Type B pancreatic cell (in vitro differentiated cells): ENCODE measurements at regions not wholly inside any gene's neighbourhood (a gene's known extent, or its start where the extent isn't known, plus 50 kb on each side); places are given as distances from the start of the nearest gene placed in this dataset.

Source experiments
- DNase-seq: peaks from one replicate; pipeline ENCODE4 v3.0.0; 2021; ENCODE audit warnings: mixed read lengths; ENCODE audit not compliant: unreplicated experiment; ENCODE audit errors: extremely low spot score
- H3K27ac Mint-ChIP-seq: 2 replicates; pipeline ENCODE4 v1.8.0; 2021; ENCODE audit warnings: mild to moderate bottlenecking, mixed read lengths
- H3K27me3 Mint-ChIP-seq: 2 replicates; pipeline ENCODE4 v1.8.0; 2021; ENCODE audit warnings: mixed read lengths
- H3K36me3 Mint-ChIP-seq: 2 replicates; pipeline ENCODE4 v1.8.0; 2021; ENCODE audit warnings: mixed read lengths
- H3K4me1 Mint-ChIP-seq: one replicate; pipeline ENCODE4 v1.8.0; 2021; ENCODE audit warnings: mixed read lengths; ENCODE audit not compliant: unreplicated experiment
- H3K4me3 Mint-ChIP-seq: 2 replicates; pipeline ENCODE4 v1.8.0; 2021; ENCODE audit warnings: mild to moderate bottlenecking, mixed read lengths
- H3K9me3 Mint-ChIP-seq: 2 replicates; pipeline ENCODE4 v1.8.0; 2021; ENCODE audit warnings: mixed read lengths
- TF ChIP-seq, protein P1 (sequence below): fragments of 200-600 bp; sonication (generic); conservative IDR thresholded peaks from 2 replicates; pipeline ENCODE4 v1.5.0; 2021; ENCODE audit warnings: antibody characterized with exemption, mild to moderate bottlenecking

DNA sequence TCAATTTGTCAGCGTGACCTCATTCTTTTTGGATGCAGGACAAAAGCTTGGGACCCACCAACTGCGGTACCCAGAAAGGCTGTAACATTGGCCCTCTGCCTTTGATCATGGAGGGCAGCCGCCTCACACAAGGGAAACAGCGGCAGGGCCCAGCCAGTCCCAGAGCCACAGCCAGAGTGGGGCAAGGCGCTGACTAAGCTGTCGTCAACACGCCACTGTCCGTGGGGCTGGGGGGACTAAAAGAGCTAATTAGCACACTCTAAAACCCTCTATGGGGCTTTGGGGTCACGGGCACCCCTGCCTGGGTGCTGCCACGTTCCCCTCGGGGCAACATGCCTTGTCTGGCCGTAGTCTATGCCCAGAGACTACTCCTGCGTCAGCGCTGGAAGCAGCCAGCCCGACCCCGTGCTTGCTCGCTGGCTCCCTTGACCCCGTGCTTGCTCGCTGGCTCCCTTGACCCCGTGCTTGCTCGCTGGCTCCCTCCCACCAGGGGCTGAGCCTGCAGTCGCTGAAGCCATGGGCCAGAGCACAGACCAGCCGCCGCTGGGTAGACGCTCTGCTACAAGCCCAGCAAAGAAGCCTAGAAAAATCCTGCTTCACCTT is 598.4 kb downstream of the MBD2 start:
- no peak overlapping the region for H3K27ac Mint-ChIP-seq
- no peak for DNase-seq
- H3K9me3 Mint-ChIP-seq, result no peaks in the 10 kb centered on the region
- H3K36me3 Mint-ChIP-seq, result no peaks in the 10 kb centered on the region
- no peaks in the 10 kb centered on the region for H3K4me1 Mint-ChIP-seq
- TF ChIP-seq, protein P1, sequence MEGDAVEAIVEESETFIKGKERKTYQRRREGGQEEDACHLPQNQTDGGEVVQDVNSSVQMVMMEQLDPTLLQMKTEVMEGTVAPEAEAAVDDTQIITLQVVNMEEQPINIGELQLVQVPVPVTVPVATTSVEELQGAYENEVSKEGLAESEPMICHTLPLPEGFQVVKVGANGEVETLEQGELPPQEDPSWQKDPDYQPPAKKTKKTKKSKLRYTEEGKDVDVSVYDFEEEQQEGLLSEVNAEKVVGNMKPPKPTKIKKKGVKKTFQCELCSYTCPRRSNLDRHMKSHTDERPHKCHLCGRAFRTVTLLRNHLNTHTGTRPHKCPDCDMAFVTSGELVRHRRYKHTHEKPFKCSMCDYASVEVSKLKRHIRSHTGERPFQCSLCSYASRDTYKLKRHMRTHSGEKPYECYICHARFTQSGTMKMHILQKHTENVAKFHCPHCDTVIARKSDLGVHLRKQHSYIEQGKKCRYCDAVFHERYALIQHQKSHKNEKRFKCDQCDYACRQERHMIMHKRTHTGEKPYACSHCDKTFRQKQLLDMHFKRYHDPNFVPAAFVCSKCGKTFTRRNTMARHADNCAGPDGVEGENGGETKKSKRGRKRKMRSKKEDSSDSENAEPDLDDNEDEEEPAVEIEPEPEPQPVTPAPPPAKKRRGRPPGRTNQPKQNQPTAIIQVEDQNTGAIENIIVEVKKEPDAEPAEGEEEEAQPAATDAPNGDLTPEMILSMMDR, result no peak
- no peak overlapping the region for H3K4me3 Mint-ChIP-seq
- H3K27me3 Mint-ChIP-seq, result no peaks in the 10 kb centered on the region

DNA sequence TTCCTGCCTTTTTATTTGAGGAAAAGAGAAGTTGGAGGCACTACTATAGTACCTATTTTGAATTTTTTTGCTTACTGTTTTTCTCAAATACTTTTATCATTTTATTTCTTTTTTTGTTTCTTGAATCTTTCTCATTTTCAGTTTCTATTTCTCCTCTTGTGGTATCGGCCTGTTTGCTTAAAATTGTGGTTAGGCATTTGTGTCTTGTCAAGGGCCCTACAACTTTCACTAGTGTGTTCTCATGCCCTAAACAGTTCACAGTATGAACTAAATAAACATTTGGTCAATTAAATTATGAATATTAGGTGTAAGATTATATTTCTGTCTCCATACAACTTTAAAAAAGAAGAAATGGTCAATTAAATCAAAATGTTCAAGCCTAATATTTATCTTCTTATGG is 613.5 kb downstream of the MBD2 start:
- no peaks in the 10 kb centered on the region for H3K9me3 Mint-ChIP-seq
- H3K4me3 Mint-ChIP-seq, result no peak overlapping the region
- no peaks in the 10 kb centered on the region for H3K4me1 Mint-ChIP-seq
- H3K36me3 Mint-ChIP-seq, result no peaks in the 10 kb centered on the region
- H3K27me3 Mint-ChIP-seq, result peaks cover 7% of the 10 kb centered on the region
- TF ChIP-seq, protein P1, result no peak
- DNase-seq, result no peak
- no peak overlapping the region for H3K27ac Mint-ChIP-seq

DNA sequence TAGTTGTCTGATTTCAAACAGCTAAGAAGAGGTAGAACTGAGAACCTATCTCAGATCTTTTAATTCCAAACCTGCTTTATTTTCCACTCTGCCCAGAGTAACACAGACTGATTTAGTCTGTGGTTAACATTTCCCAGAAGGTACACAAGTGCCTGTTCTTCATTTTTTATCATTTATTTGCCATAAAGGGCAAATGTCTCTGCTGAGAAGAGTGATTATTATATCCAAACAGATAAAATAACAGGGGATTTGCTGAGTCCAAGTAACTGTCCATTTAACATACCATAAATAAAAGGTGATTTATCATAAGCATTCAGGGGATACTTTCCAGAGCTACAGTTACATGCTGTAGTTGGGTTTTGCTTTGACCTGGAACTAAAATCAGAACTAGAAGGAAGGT is 617.7 kb downstream of the MBD2 start:
- no peaks in the 10 kb centered on the region for H3K36me3 Mint-ChIP-seq
- no peak overlapping the region for H3K27ac Mint-ChIP-seq
- peaks cover 3% of the 10 kb centered on the region for H3K27me3 Mint-ChIP-seq
- H3K4me3 Mint-ChIP-seq, result no peak overlapping the region
- no peaks in the 10 kb centered on the region for H3K9me3 Mint-ChIP-seq
- TF ChIP-seq, protein P1, result no peak
- DNase-seq, result no peak
- H3K4me1 Mint-ChIP-seq, result no peaks in the 10 kb centered on the region

DNA sequence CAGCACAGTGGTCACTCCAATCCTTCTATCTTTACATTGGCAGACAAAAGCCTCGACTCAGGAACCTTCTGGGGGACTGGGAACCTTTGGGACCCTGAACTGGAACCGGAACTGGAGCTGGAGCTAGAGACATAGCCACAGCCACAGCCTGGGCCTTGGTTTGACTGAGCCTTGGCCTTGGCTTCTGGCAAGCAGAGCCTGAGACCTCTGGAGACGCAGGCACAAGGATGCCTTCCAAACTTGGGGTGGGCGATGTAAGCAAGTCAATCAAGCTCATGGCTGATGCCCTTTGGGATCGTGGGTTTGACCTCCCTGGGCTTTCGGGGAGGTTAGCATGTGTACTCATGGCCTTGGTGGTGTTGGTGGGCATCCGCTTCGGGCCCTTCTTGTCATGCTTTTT is 619.3 kb downstream of the MBD2 start:
- TF ChIP-seq, protein P1, result no peak
- H3K36me3 Mint-ChIP-seq, result no peaks in the 10 kb centered on the region
- H3K4me3 Mint-ChIP-seq, result no peak overlapping the region
- no peaks in the 10 kb centered on the region for H3K9me3 Mint-ChIP-seq
- peaks cover 3% of the 10 kb centered on the region for H3K27me3 Mint-ChIP-seq
- DNase-seq, result no peak
- no peak overlapping the region for H3K27ac Mint-ChIP-seq
- H3K4me1 Mint-ChIP-seq, result no peaks in the 10 kb centered on the region

DNA sequence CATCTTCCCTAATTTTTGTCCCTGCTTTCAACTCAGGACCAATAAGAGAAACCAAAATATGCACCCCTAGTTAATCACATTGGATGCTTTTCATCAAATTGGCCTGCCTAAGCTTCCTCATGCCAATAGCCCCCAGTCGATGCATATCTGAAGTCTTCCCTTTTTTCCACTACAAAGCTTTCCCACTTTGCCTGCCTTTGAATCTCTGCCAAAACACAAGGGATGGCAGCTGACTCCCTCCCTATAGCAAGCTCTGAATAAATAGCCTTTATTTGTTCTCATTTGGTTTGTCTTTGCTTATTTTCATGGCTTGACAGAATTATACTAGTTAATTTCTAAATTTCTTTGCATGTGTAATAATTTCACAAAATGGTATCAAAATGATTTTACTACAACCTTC is 621.2 kb downstream of the MBD2 start:
- Mint-ChIP-seq H3K9me3 (no peaks in the 10 kb centered on the region), H3K27ac (no peak overlapping the region), H3K36me3 (no peaks in the 10 kb centered on the region), H3K4me3 (no peak overlapping the region), H3K27me3 (peaks cover 3% of the 10 kb centered on the region), H3K4me1 (no peaks in the 10 kb centered on the region)
- TF ChIP-seq, protein P1, result no peak
- no peak for DNase-seq

DNA sequence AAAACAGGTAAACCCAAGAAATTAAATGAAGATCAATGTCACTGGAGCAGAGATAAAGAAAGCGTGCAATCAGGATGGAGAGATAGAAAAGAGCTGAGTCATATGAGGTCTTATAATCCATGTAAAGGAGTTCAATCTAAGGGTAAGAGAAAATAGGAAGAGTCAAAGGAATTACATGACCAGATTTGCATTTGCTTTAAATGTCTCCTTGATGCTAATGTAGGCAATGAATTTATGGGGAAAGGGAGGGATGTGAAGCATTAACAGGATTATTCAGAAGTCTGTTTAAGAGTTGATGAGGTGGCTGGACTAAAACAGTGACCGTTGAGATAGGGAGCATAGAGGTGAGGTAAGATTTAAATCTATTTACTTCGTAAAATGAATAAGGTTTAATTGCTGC is 623.1 kb downstream of the MBD2 start:
- Mint-ChIP-seq H3K36me3 (no peaks in the 10 kb centered on the region), H3K27ac (no peak overlapping the region), H3K27me3 (no peaks in the 10 kb centered on the region), H3K4me1 (no peaks in the 10 kb centered on the region), H3K4me3 (no peak overlapping the region), H3K9me3 (no peaks in the 10 kb centered on the region)
- no peak for DNase-seq
- TF ChIP-seq, protein P1, result no peak
